Stimulated activated naive CD8-positive, alpha-beta T cell treated with anti-CD3 and anti-CD28 coated beads, Interleukin-15, amount 100 ng/mL, for 72 hours (primary cell): ENCODE measurements at regions not wholly inside any gene's neighbourhood (a gene's known extent, or its start where the extent isn't known, plus 50 kb on each side); places are given as distances from the start of the nearest gene placed in this dataset.
"Not testable (repeated sequence)": the region's sequence is repeated elsewhere in the genome, so short reads cannot be mapped to it uniquely, and the experiment has no call there.

Experiments
- ATAC-seq: fragments of 150-1000 bp; cut with Tn5 transposase; 2 replicates; pipeline ENCODE4 v1.10.0; 2021; ENCODE audit warnings: mild to moderate bottlenecking, moderate library complexity
- DNase-seq, 2 donors: peaks; one replicate each; pipeline ENCODE4 v3.0.0; 2021 to 2022
- H3K27ac Mint-ChIP-seq, 2 donors: one replicate each; pipeline ENCODE4 v1.8.0; 2022; ENCODE audit warnings: mild to moderate bottlenecking in 2 of 2, mixed read lengths in 2 of 2, moderate library complexity in 2 of 2
- H3K27me3 Mint-ChIP-seq: one replicate; pipeline ENCODE4 v1.8.0; 2022; ENCODE audit warnings: mixed read lengths
- H3K4me1 Mint-ChIP-seq: one replicate; pipeline ENCODE4 v1.8.0; 2022; ENCODE audit warnings: mild to moderate bottlenecking, mixed read lengths
- H3K4me3 Mint-ChIP-seq, 2 donors: one replicate each; pipeline ENCODE4 v1.8.0; 2022; ENCODE audit warnings: mild to moderate bottlenecking in 2 of 2, mixed read lengths in 2 of 2, moderate library complexity in 1 of 2
- H3K9me3 Mint-ChIP-seq, 2 donors: one replicate each; pipeline ENCODE4 v1.8.0; 2022; ENCODE audit warnings: mixed read lengths in 2 of 2

DNA sequence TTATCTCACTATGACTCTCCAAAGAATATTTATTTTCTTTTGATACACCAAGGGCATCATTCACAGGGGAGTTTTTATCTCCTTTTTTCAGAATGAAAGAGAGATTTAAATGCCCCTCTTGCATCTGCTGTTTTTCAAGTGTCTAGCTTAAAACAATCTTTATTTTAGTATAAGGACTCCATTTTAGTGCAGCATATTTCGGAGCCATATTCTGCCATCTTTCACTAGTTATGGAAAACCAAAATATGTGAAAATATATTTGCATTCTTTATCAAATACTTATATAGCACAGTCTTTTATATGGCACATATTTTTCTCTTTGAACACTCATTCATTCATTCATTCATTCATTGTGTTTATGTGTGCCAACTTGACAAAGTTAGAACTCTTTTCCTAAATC, 1130.2 kb downstream of the SLITRK5 start:
- no peak overlapping the region for H3K4me3 Mint-ChIP-seq
- H3K27me3 Mint-ChIP-seq, result no peaks in the 10 kb centered on the region

DNA sequence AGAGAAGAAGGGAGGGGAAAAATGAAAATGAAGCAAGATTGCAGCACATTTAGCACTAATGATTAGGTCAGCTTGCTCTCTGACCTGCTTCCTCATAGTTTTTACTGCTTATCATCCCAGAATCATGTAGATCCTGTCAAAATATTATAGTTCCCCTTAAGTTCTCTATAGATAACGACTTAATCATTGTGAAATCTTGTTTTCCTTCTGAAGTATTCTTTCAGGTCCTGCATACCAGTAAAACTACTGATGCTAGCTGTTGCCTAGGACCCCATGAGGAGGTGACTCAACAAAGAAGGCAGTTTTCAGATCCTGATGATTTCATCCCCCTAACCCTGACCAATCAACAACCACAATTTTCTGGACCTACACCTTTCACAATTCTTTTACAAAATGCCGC, 1131.7 kb downstream of the SLITRK5 start:
- ATAC-seq (no peak), DNase-seq (no peak)
- peaks cover 5 to 6% of the 10 kb centered on the region in 2 donors for H3K9me3 Mint-ChIP-seq
- H3K4me3 Mint-ChIP-seq, result no peak overlapping the region
- H3K4me1 Mint-ChIP-seq, result no peaks in the 10 kb centered on the region
- H3K27me3 Mint-ChIP-seq, result no peaks in the 10 kb centered on the region
- H3K27ac Mint-ChIP-seq, result no peak overlapping the region

More for the DNA sequence above, 1130.2 kb downstream of the SLITRK5 start:
- ATAC-seq (no peak), DNase-seq (no peak)
- no peak overlapping the region for H3K27ac Mint-ChIP-seq
- no peaks in the 10 kb centered on the region for H3K4me1 Mint-ChIP-seq
- peaks cover 0 to 6% of the 10 kb centered on the region in 2 donors for H3K9me3 Mint-ChIP-seq

- ATAC-seq, result no peak
- Mint-ChIP-seq H3K9me3 (peaks cover 13 to 18% of the 10 kb centered on the region in 2 donors), H3K4me1 (no peaks in the 10 kb centered on the region), H3K27me3 (no peaks in the 10 kb centered on the region), H3K4me3 (no peak overlapping the region), H3K27ac (no peak overlapping the region)
- DNase-seq, result no peak
Observed at GRCh38 chr13:88806438-88806837, 1135.3 kb downstream of the SLITRK5 start.

DNA sequence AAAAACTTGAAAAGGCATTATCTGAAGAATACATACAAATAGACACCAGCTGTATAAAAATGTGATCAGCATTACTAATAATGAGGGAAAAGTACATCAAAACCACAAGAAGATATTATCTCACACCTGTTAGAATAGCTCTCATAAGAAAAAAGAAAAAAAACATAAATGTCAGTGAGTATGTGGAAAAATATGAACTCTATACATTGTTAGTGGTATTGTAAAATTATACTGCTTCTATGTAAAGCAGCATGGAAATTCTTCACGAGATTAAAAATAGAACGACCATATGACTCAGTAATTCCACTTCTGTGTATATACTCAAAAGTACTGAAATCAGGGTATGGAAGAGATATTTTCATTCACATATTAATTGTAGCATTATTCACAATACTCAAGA, 1146.4 kb downstream of the SLITRK5 start:
- Mint-ChIP-seq H3K4me3 (no peak overlapping the region), H3K27me3 (no peaks in the 10 kb centered on the region), H3K4me1 (no peaks in the 10 kb centered on the region), H3K27ac (no peak overlapping the region), H3K9me3 (peaks cover 0 to 4% of the 10 kb centered on the region in 2 donors)
- no peak for ATAC-seq
- no peak for DNase-seq

DNA sequence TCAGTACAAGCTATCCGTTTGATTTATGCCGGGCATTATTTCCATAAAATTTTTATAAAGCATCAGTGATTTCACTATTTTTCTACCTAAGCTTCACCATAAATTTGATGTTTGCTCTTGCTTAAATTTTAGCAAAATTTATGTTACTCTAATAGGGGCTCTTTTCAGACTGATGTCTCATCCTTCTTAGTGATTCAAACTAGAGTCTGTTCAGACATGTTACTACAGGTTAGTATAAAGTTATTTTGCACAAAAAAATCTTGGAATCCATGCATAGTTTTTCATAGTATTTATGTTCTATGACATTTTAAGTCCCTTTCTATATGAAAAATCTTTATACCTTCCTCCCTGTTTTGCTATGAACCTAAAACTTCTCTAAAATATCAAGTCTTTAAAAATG, 1151.9 kb downstream of the SLITRK5 start:
- DNase-seq (no peak), ATAC-seq (no peak)
- no peaks in the 10 kb centered on the region for H3K9me3 Mint-ChIP-seq

GRCh38 chr13:88824218-88824617, 1153.0 kb downstream of the SLITRK5 start:
- Mint-ChIP-seq H3K9me3 (peaks cover 0 to 5% of the 10 kb centered on the region in 2 donors), H3K27me3 (no peaks in the 10 kb centered on the region), H3K4me1 (no peaks in the 10 kb centered on the region), H3K27ac (no peak overlapping the region), H3K4me3 (no peak overlapping the region)
- ATAC-seq, result no peak
- no peak for DNase-seq

More for the DNA sequence above, 1151.9 kb downstream of the SLITRK5 start:
- Mint-ChIP-seq H3K27ac (no peak overlapping the region), H3K4me3 (no peak overlapping the region), H3K27me3 (no peaks in the 10 kb centered on the region), H3K4me1 (no peaks in the 10 kb centered on the region)

- DNase-seq, result no peak
- ATAC-seq, result no peak
- no peak overlapping the region for H3K4me3 Mint-ChIP-seq
- no peak overlapping the region for H3K27ac Mint-ChIP-seq
- H3K27me3 Mint-ChIP-seq, result no peaks in the 10 kb centered on the region
- H3K4me1 Mint-ChIP-seq, result no peaks in the 10 kb centered on the region
- H3K9me3 Mint-ChIP-seq, result peaks cover 0 to 6% of the 10 kb centered on the region in 2 donors
Observed at GRCh38 chr13:88840085-88840484, 1168.9 kb downstream of the SLITRK5 start.

DNA sequence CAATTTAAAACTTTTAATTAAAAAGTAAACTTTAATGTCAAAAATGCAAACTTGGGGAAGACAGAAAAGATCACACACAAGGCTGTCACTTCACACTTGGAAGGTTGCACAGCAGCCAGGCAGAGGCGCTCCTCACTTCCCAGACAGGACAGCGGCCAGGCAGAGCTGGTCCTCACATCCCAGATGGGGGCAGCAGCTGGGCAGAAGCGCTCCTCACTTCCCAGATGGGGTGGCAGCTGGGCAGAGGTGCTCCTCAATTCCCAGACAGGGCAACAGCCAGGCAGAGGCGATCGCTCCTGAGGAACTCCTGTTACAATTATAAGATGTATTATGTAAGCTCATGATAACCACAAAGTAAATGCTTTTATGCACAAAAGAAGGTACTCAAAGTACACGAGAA, 1181.1 kb downstream of the SLITRK5 start:
- not testable (repeated sequence) for ATAC-seq, H3K4me3 Mint-ChIP-seq, H3K27me3 Mint-ChIP-seq, DNase-seq, H3K27ac Mint-ChIP-seq, H3K9me3 Mint-ChIP-seq, H3K4me1 Mint-ChIP-seq

GRCh38 chr13:88857256-88857655, 1186.1 kb downstream of the SLITRK5 start:
- no peak for DNase-seq
- H3K4me3 Mint-ChIP-seq, result no peak overlapping the region
- H3K27me3 Mint-ChIP-seq, result no peaks in the 10 kb centered on the region
- H3K27ac Mint-ChIP-seq, result no peak overlapping the region
- H3K4me1 Mint-ChIP-seq, result no peaks in the 10 kb centered on the region
- peaks cover 6 to 8% of the 10 kb centered on the region in 2 donors for H3K9me3 Mint-ChIP-seq
- ATAC-seq, result no peak

DNA sequence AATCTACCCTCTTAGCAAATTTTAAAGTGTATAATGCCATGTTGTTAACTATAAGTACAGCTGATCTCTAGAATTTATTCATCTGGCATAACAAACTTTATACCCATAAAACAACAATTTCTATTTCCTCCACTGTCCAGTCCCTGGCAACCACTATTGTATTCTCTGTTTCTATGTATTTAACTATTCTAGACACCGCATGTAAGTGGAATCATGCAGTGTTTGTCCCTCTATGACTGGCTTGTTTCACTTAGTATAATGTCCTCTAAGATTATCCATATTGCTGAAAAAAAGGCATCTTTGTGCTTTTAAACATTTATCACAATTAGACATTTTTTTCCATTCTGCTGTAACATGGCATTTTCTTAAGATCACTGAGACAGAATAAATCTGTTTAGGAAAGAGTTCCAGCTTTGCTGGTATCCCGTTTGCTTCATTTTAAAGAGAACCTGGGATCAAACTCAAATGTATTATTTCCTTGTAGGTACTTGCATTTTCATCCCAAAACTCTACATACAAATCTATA, 1191.0 kb downstream of the SLITRK5 start:
- no peaks in the 10 kb centered on the region for H3K4me1 Mint-ChIP-seq
- peaks cover 0 to 4% of the 10 kb centered on the region in 2 donors for H3K9me3 Mint-ChIP-seq
- H3K27me3 Mint-ChIP-seq, result no peaks in the 10 kb centered on the region
- ATAC-seq, result no peak
- H3K27ac Mint-ChIP-seq, result no peak overlapping the region
- H3K4me3 Mint-ChIP-seq, result no peak overlapping the region
- DNase-seq, result no peak

- DNase-seq (no peak), ATAC-seq (no peak)
- H3K4me3 Mint-ChIP-seq, result no peak overlapping the region
- H3K9me3 Mint-ChIP-seq, result peaks cover 0 to 8% of the 10 kb centered on the region in 2 donors
- no peaks in the 10 kb centered on the region for H3K4me1 Mint-ChIP-seq
- H3K27me3 Mint-ChIP-seq, result no peaks in the 10 kb centered on the region
- H3K27ac Mint-ChIP-seq, result no peak overlapping the region
Observed at GRCh38 chr13:88863116-88863515, 1191.9 kb downstream of the SLITRK5 start.

- no peak overlapping the region for H3K27ac Mint-ChIP-seq
- H3K27me3 Mint-ChIP-seq, result no peaks in the 10 kb centered on the region
- H3K9me3 Mint-ChIP-seq, result peaks cover 0 to 8% of the 10 kb centered on the region in 2 donors
- ATAC-seq, result no peak
- no peak for DNase-seq
- no peaks in the 10 kb centered on the region for H3K4me1 Mint-ChIP-seq
- no peak overlapping the region for H3K4me3 Mint-ChIP-seq
Observed at GRCh38 chr13:88866195-88866594, 1195.0 kb downstream of the SLITRK5 start.

DNA sequence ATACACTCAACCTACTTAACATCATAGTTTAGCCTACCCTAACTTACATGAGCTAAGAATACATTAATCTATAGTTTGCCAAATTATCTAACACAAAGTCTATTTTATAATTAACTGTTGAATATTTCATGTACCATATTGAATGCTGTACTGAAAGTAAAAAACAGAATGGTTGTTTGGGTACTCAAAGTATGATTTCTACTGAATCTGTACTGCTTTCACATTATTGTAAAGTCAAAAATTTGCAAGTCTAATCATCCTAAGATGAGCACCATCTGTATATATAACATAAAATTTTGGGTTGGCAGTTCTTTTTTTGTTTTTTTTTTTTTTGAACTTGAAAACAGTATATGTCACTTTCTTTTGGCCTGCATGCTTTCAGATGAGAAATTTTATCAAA, 1212.6 kb downstream of the SLITRK5 start:
- no peak overlapping the region for H3K4me3 Mint-ChIP-seq

GRCh38 chr13:88887045-88887662, 1216.0 kb downstream of the SLITRK5 start:
- no peak overlapping the region for H3K4me3 Mint-ChIP-seq
- H3K27ac Mint-ChIP-seq, result no peak overlapping the region
- H3K9me3 Mint-ChIP-seq, result peaks cover 0 to 11% of the 10 kb centered on the region in 2 donors
- H3K27me3 Mint-ChIP-seq, result no peaks in the 10 kb centered on the region
- no peaks in the 10 kb centered on the region for H3K4me1 Mint-ChIP-seq
- no peak for DNase-seq
- no peak for ATAC-seq

More for the DNA sequence above, 1212.6 kb downstream of the SLITRK5 start:
- Mint-ChIP-seq H3K4me1 (no peaks in the 10 kb centered on the region), H3K27me3 (no peaks in the 10 kb centered on the region), H3K9me3 (peaks cover 7 to 21% of the 10 kb centered on the region in 2 donors), H3K27ac (no peak overlapping the region)
- no peak for ATAC-seq
- no peak for DNase-seq

DNA sequence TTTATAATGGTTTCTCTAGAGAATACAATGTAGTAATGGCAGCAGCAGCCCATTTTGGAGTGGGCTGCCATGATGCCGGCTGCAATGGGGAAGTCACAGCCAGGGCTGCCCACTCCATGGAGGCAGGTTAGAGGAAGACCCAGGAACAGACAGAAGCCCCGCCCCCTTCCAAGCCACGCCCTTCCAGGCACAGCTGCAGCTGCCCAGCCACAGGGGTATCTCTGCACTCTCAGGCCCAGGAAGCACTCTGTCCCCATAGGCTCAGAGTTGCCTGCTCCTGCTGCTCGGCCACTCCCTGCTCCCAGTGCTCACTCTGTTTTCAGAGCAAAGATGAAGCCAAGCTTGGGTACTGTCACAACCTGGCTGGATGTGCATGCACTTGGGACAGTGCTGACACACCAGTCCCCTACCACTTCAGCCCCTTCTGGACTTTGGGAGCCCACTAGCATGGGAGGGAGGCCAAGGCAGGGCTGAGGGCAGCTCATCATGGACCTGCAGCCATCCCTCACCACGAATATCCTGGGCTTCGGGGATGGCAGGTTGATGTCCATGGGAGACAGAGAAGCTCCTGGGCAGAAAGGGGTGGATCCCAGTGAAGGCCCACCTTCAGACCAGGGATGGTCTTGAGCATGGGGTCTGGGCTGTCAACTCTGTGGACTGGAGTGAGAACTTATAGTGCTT, 1224.2 kb downstream of the SLITRK5 start:
- H3K4me1 Mint-ChIP-seq, result no peaks in the 10 kb centered on the region
- DNase-seq, result no peak
- H3K4me3 Mint-ChIP-seq, result no peak overlapping the region
- no peaks in the 10 kb centered on the region for H3K9me3 Mint-ChIP-seq
- H3K27ac Mint-ChIP-seq, result no peak overlapping the region
- ATAC-seq, result no peak
- no peaks in the 10 kb centered on the region for H3K27me3 Mint-ChIP-seq

GRCh38 chr13:88896466-88896865, 1225.3 kb downstream of the SLITRK5 start:
- DNase-seq (no peak), ATAC-seq (no peak)
- H3K27me3 Mint-ChIP-seq, result no peaks in the 10 kb centered on the region
- H3K4me1 Mint-ChIP-seq, result no peaks in the 10 kb centered on the region
- no peak overlapping the region for H3K4me3 Mint-ChIP-seq
- H3K9me3 Mint-ChIP-seq, result no peaks in the 10 kb centered on the region
- no peak overlapping the region for H3K27ac Mint-ChIP-seq
